ENCODE measurements at regions not wholly inside any gene's neighbourhood (a gene's known extent, or its start where the extent isn't known, plus 50 kb on each side); places are given as distances from the start of the nearest gene placed in this dataset.

DNA sequence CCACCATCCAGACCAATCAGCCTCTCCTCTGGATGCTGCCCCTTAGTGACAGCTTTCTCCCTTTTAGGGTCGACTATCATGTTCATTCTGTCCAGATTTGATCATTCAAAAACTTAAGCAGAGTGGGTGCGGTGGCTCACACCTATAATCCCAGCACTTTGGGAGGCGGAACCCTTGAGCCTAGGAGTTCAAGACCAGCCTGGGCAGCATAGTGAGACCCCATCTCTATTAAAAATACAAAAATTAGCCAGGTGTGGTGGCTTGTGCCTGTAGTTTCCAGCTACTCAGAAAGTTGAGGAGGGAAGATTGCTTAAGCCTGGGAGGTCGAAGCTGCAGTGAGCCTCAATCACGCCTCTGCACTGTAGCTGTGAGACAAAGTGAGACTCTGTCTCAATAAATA is 68.3 kb upstream of the ZCCHC2 start:
- H3K27ac ChIP-seq (ENCODE audit: low read length) = no peak overlapping the region
- no peak overlapping the region for H3K4me3 ChIP-seq (ENCODE audit: low read length)
- no peaks in the 10 kb centered on the region for H3K36me3 ChIP-seq (ENCODE audit: control insufficient read depth, insufficient read depth, low read length)
- intact Hi-C loops (cut with micrococcal nuclease) = no loop called here
- 97% methylated on average over 5 of the region's 5 CpGs for WGBS (ENCODE audit: insufficient coverage)
- H3K9me3 Mint-ChIP-seq = no peaks in the 10 kb centered on the region
- H3K4me1 Mint-ChIP-seq = peaks cover 0 to 7% of the 10 kb centered on the region in 2 donors
- H3K27ac Mint-ChIP-seq = no peak overlapping the region
- no peaks in the 10 kb centered on the region for H3K4me1 ChIP-seq (ENCODE audit: control insufficient read depth, insufficient read depth, low read length)
- ATAC-seq (no peak), DNase-seq (no peak)
- H3K27me3 Mint-ChIP-seq (ENCODE audit: low read depth in 2 of 2) = peaks cover 0 to 3% of the 10 kb centered on the region in 2 donors
- TF ChIP-seq, protein P1, sequence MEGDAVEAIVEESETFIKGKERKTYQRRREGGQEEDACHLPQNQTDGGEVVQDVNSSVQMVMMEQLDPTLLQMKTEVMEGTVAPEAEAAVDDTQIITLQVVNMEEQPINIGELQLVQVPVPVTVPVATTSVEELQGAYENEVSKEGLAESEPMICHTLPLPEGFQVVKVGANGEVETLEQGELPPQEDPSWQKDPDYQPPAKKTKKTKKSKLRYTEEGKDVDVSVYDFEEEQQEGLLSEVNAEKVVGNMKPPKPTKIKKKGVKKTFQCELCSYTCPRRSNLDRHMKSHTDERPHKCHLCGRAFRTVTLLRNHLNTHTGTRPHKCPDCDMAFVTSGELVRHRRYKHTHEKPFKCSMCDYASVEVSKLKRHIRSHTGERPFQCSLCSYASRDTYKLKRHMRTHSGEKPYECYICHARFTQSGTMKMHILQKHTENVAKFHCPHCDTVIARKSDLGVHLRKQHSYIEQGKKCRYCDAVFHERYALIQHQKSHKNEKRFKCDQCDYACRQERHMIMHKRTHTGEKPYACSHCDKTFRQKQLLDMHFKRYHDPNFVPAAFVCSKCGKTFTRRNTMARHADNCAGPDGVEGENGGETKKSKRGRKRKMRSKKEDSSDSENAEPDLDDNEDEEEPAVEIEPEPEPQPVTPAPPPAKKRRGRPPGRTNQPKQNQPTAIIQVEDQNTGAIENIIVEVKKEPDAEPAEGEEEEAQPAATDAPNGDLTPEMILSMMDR (IDR thresholded peaks at IDR 0.05) = no peak
- no peaks in the 10 kb centered on the region for H3K27me3 ChIP-seq (ENCODE audit: control insufficient read depth, insufficient read depth, low read length)
- no peaks in the 10 kb centered on the region for H3K36me3 Mint-ChIP-seq
- no peaks in the 10 kb centered on the region for H3K9me3 ChIP-seq (ENCODE audit: control insufficient read depth, insufficient read depth, low read length)
- H3K4me3 Mint-ChIP-seq = no peak overlapping the region

DNA sequence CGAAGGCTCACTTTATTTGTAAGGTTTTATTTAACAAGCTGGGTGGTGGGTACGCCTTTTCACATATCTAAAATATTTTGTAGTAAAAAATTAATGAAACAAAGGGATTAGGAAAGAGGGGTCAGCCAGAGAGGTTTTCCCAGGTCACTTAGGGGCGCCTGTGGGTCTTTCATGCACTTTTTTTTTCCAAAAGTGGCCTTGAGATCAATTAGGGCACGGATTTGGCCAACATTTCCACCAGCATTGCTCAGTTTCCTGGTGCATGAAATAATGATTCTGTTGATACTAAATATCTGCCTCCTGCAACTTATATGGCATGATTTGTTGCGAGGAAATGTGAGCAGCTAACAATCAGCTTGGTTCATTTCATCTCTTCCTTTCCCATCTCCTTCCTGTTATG is 67.6 kb upstream of the ZCCHC2 start:
- Mint-ChIP-seq H3K4me1 (peaks cover 0 to 7% of the 10 kb centered on the region in 2 donors), H3K27ac (no peak overlapping the region), H3K4me3 (no peak overlapping the region), H3K36me3 (no peaks in the 10 kb centered on the region), H3K27me3 (ENCODE audit: low read depth in 2 of 2) (peaks cover 0 to 3% of the 10 kb centered on the region in 2 donors), H3K9me3 (no peaks in the 10 kb centered on the region)
- H3K36me3 ChIP-seq (ENCODE audit: control insufficient read depth, insufficient read depth, low read length) = no peaks in the 10 kb centered on the region
- no peaks in the 10 kb centered on the region for H3K9me3 ChIP-seq (ENCODE audit: control insufficient read depth, insufficient read depth, low read length)
- no peaks in the 10 kb centered on the region for H3K27me3 ChIP-seq (ENCODE audit: control insufficient read depth, insufficient read depth, low read length)
- intact Hi-C loops (cut with micrococcal nuclease) = no loop called here
- DNase-seq (no peak), ATAC-seq (no peak)
- WGBS (ENCODE audit: insufficient coverage) = 67% methylated on average over 4 of the region's 5 CpGs
- TF ChIP-seq, protein P1 (IDR thresholded peaks at IDR 0.05) = no peak
- no peak overlapping the region for H3K4me3 ChIP-seq (ENCODE audit: low read length)
- no peak overlapping the region for H3K27ac ChIP-seq (ENCODE audit: low read length)
- H3K4me1 ChIP-seq (ENCODE audit: control insufficient read depth, insufficient read depth, low read length) = no peaks in the 10 kb centered on the region

DNA sequence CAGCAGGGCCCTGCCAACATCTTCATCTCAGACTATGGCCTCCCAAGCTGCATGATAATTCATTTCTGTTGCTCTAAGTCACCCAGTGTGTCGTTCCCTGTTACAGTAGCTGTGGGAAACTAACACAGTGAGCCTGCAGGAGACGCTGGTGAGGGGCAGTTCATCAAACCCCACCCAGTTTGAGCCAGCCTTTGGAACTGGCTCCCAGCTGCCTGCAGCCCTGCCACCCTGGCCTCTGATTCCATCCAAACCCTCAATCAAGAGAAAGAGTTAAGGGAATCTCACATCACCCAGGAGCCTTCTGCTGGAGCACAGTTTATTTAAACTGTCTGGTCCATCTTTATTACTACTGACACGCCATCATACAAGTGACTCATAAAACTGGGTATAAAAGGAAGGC is 64.9 kb upstream of the ZCCHC2 start:
- H3K27me3 Mint-ChIP-seq (ENCODE audit: low read depth in 2 of 2) = peaks cover 0 to 3% of the 10 kb centered on the region in 2 donors
- H3K4me3 ChIP-seq (ENCODE audit: low read length) = no peak overlapping the region
- ATAC-seq = no peak

DNA sequence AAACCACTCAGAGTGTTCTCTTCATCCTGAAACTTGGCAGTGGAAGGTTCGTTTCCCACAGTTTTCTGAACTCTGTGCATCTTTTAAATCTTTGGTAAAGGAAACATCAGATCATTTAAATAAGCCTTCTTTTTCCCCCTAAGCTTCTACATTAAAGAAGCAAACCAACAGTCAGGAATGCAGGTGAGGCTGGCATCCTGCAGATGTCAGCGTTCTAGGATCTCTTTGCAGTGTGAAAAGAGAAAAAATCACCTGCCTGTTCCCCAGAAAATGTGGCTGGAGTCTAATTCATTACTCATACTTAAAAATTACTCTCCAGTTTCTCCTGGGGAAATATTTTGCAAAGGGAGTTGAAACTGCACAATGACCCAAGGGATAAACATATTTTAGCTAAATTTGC is 64.5 kb upstream of the ZCCHC2 start:
- H3K27ac Mint-ChIP-seq = no peak overlapping the region
- ATAC-seq (no peak), DNase-seq (peak in 1 of 2 donors; percentile 20)
- TF ChIP-seq, protein P1 (IDR thresholded peaks at IDR 0.05) = no peak
- H3K4me3 Mint-ChIP-seq = no peak overlapping the region
- H3K9me3 ChIP-seq (ENCODE audit: control insufficient read depth, insufficient read depth, low read length) = no peaks in the 10 kb centered on the region
- no peaks in the 10 kb centered on the region for H3K9me3 Mint-ChIP-seq
- H3K4me1 Mint-ChIP-seq = no peaks in the 10 kb centered on the region
- no peaks in the 10 kb centered on the region for H3K4me1 ChIP-seq (ENCODE audit: control insufficient read depth, insufficient read depth, low read length)
- no peaks in the 10 kb centered on the region for H3K36me3 ChIP-seq (ENCODE audit: control insufficient read depth, insufficient read depth, low read length)
- 72% methylated on average over 2 of the region's 2 CpGs for WGBS (ENCODE audit: insufficient coverage)
- H3K27me3 ChIP-seq (ENCODE audit: control insufficient read depth, insufficient read depth, low read length) = no peaks in the 10 kb centered on the region
- no peak overlapping the region for H3K27ac ChIP-seq (ENCODE audit: low read length)
- intact Hi-C loops (cut with micrococcal nuclease) = no loop called here
- no peaks in the 10 kb centered on the region for H3K36me3 Mint-ChIP-seq
- peaks cover 0 to 3% of the 10 kb centered on the region in 2 donors for H3K27me3 Mint-ChIP-seq (ENCODE audit: low read depth in 2 of 2)
- H3K4me3 ChIP-seq (ENCODE audit: low read length) = no peak overlapping the region

More for the DNA sequence above, 64.9 kb upstream of the ZCCHC2 start:
- 96% methylated on average over 2 of the region's 3 CpGs for WGBS (ENCODE audit: insufficient coverage)
- Histone ChIP-seq H3K27ac (ENCODE audit: low read length) (no peak overlapping the region), H3K36me3 (ENCODE audit: control insufficient read depth, insufficient read depth, low read length) (no peaks in the 10 kb centered on the region), H3K27me3 (ENCODE audit: control insufficient read depth, insufficient read depth, low read length) (no peaks in the 10 kb centered on the region), H3K9me3 (ENCODE audit: control insufficient read depth, insufficient read depth, low read length) (no peaks in the 10 kb centered on the region), H3K4me1 (ENCODE audit: control insufficient read depth, insufficient read depth, low read length) (no peaks in the 10 kb centered on the region)
- H3K4me3 Mint-ChIP-seq = no peak overlapping the region
- intact Hi-C loops (cut with micrococcal nuclease) = no loop called here
- H3K36me3 Mint-ChIP-seq = no peaks in the 10 kb centered on the region
- no peaks in the 10 kb centered on the region for H3K9me3 Mint-ChIP-seq
- TF ChIP-seq, protein P1 (IDR thresholded peaks at IDR 0.05) = no peak
- DNase-seq = no peak
- no peaks in the 10 kb centered on the region for H3K4me1 Mint-ChIP-seq
- H3K27ac Mint-ChIP-seq = no peak overlapping the region

Data from natural killer cell (primary cell).